ENCODE measurements at regions not wholly inside any gene's neighbourhood (a gene's known extent, or its start where the extent isn't known, plus 50 kb on each side); places are given as distances from the start of the nearest gene placed in this dataset.
"Not testable (repeated sequence)": the region's sequence is repeated elsewhere in the genome, so short reads cannot be mapped to it uniquely, and the experiment has no call there.

- DNase-seq (ENCODE audit: extremely low read depth, low read depth), result no peak
- TF ChIP-seq CTCF (IDR thresholded peaks at IDR 0.05; ENCODE audit: low read depth, low read length, missing control alignments), result no peak
- H3K4me3 ChIP-seq (replicated peaks; ENCODE audit: low read depth, low read length), result no peak overlapping the region
These were observed 50.7 kb upstream of the TAC4 start for GRCh38 chr17:49898366-49899190.

- H3K4me3 ChIP-seq (replicated peaks; ENCODE audit: low read depth, low read length), result no peak overlapping the region
- no peak for TF ChIP-seq CTCF (IDR thresholded peaks at IDR 0.05; ENCODE audit: low read depth, low read length, missing control alignments)
- DNase-seq (ENCODE audit: extremely low read depth, low read depth), result no peak
These were observed 51.3 kb upstream of the TAC4 start for GRCh38 chr17:49899191-49899485.

GRCh38 chr17:49899588-49899987 lies 51.7 kb upstream of the TAC4 start:
- no peak for DNase-seq (ENCODE audit: extremely low read depth, low read depth)
- no peak overlapping the region for H3K4me3 ChIP-seq (replicated peaks; ENCODE audit: low read depth, low read length)
- no peak for TF ChIP-seq CTCF (IDR thresholded peaks at IDR 0.05; ENCODE audit: low read depth, low read length, missing control alignments)

GRCh38 chr17:49900801-49901200 lies 52.9 kb upstream of the TAC4 start:
- H3K4me3 ChIP-seq (replicated peaks; ENCODE audit: low read depth, low read length); DNase-seq (ENCODE audit: extremely low read depth, low read depth): not testable (repeated sequence)

- DNase-seq (ENCODE audit: extremely low read depth, low read depth), result no peak
- no peak for TF ChIP-seq CTCF (IDR thresholded peaks at IDR 0.05; ENCODE audit: low read depth, low read length, missing control alignments)
- no peak overlapping the region for H3K4me3 ChIP-seq (replicated peaks; ENCODE audit: low read depth, low read length)
These were observed 53.8 kb upstream of the TAC4 start for GRCh38 chr17:49901460-49902331.

- DNase-seq (ENCODE audit: extremely low read depth, low read depth), result no peak
- no peak for TF ChIP-seq CTCF (IDR thresholded peaks at IDR 0.05; ENCODE audit: low read depth, low read length, missing control alignments)
- no peak overlapping the region for H3K4me3 ChIP-seq (replicated peaks; ENCODE audit: low read depth, low read length)
These were observed 55.7 kb upstream of the TAC4 start for GRCh38 chr17:49903523-49903922.

- TF ChIP-seq CTCF (IDR thresholded peaks at IDR 0.05; ENCODE audit: low read depth, low read length, missing control alignments), result no peak
- no peak for DNase-seq (ENCODE audit: extremely low read depth, low read depth)
These were observed 57.0 kb upstream of the TAC4 start for GRCh38 chr17:49904893-49905292.

More at GRCh38 chr17:49904893-49905292, 57.0 kb upstream of the TAC4 start:
- no peak overlapping the region for H3K4me3 ChIP-seq (replicated peaks; ENCODE audit: low read depth, low read length)

Data from HFF-Myc (cell line).